ENCODE measurements at regions not wholly inside any gene's neighbourhood (a gene's known extent, or its start where the extent isn't known, plus 50 kb on each side); places are given as distances from the start of the nearest gene placed in this dataset.

- Histone ChIP-seq H3K36me3 (no peaks in the 10 kb centered on the region), H3F3A (ENCODE audit: low read depth) (no peaks in the 10 kb centered on the region), H3K4me3 (no peak overlapping the region), H2AFZ (replicated peaks) (no peak overlapping the region), H3K9ac (no peak overlapping the region), H3K4me1 (peaks cover 4% of the 10 kb centered on the region), H4K20me1 (ENCODE audit: low read depth) (no peaks in the 10 kb centered on the region), H3K27me3 (no peaks in the 10 kb centered on the region), H3K9me3 (ENCODE audit: low read depth) (no peaks in the 10 kb centered on the region), H3K4me2 (no peak overlapping the region), H3K79me2 (ENCODE audit: low read depth) (no peaks in the 10 kb centered on the region), H3K27ac (no peak overlapping the region)
- Mint-ChIP-seq H3K4me1 (peaks cover 15% of the 10 kb centered on the region), H3K4me3 (no peak overlapping the region), H3K36me3 (no peaks in the 10 kb centered on the region), H3K9me3 (peaks cover 2% of the 10 kb centered on the region), H3K27me3 (ENCODE audit: insufficient read depth, low read depth) (peaks cover 29% of the 10 kb centered on the region), H3K27ac (no peak overlapping the region)
- no peak for DNase-seq (ENCODE audit: low spot score)
- TF ChIP-seq CTCF (IDR thresholded peaks at IDR 0.05), result no peak
- no peak for TF ChIP-seq EZH2 (IDR thresholded peaks at IDR 0.05)
- no peak for TF ChIP-seq EZH2phosphoT487 (IDR thresholded peaks at IDR 0.05)
Measured at GRCh38 chr3:20396335-20396734, 210.3 kb upstream of the SGO1 start.

GRCh38 chr3:20395692-20396091 lies 209.7 kb upstream of the SGO1 start:
- TF ChIP-seq EZH2phosphoT487 (IDR thresholded peaks at IDR 0.05), result no peak
- TF ChIP-seq CTCF (IDR thresholded peaks at IDR 0.05), result no peak
- no peak for TF ChIP-seq EZH2 (IDR thresholded peaks at IDR 0.05)
- H3K79me2 ChIP-seq (ENCODE audit: low read depth), result no peaks in the 10 kb centered on the region
- H3K4me3 ChIP-seq, result no peak overlapping the region
- Mint-ChIP-seq H3K27ac (no peak overlapping the region), H3K36me3 (no peaks in the 10 kb centered on the region), H3K9me3 (peaks cover 2% of the 10 kb centered on the region), H3K4me1 (peaks cover 8% of the 10 kb centered on the region), H3K27me3 (ENCODE audit: insufficient read depth, low read depth) (peaks cover 29% of the 10 kb centered on the region), H3K4me3 (no peak overlapping the region)
- no peaks in the 10 kb centered on the region for H3K27me3 ChIP-seq
- H3K9me3 ChIP-seq (ENCODE audit: low read depth), result no peaks in the 10 kb centered on the region
- no peak overlapping the region for H3K4me2 ChIP-seq
- H4K20me1 ChIP-seq (ENCODE audit: low read depth), result no peaks in the 10 kb centered on the region
- DNase-seq (ENCODE audit: low spot score), result no peak
- peaks cover 4% of the 10 kb centered on the region for H3K4me1 ChIP-seq
- no peak overlapping the region for H3K9ac ChIP-seq
- no peak overlapping the region for H2AFZ ChIP-seq (replicated peaks)
- H3F3A ChIP-seq (ENCODE audit: low read depth), result no peaks in the 10 kb centered on the region
- H3K27ac ChIP-seq, result no peak overlapping the region
- no peaks in the 10 kb centered on the region for H3K36me3 ChIP-seq

GRCh38 chr3:20394243-20394642 lies 208.2 kb upstream of the SGO1 start:
- no peaks in the 10 kb centered on the region for H4K20me1 ChIP-seq (ENCODE audit: low read depth)
- H3K27ac Mint-ChIP-seq, result no peak overlapping the region
- H3K79me2 ChIP-seq (ENCODE audit: low read depth), result no peaks in the 10 kb centered on the region
- H3K9me3 Mint-ChIP-seq, result peaks cover 2% of the 10 kb centered on the region
- H3K27me3 Mint-ChIP-seq (ENCODE audit: insufficient read depth, low read depth), result peaks cover 29% of the 10 kb centered on the region
- no peaks in the 10 kb centered on the region for H3F3A ChIP-seq (ENCODE audit: low read depth)
- peaks cover 4% of the 10 kb centered on the region for H3K4me1 ChIP-seq
- no peak overlapping the region for H3K27ac ChIP-seq
- H3K4me1 Mint-ChIP-seq, result no peaks in the 10 kb centered on the region
- DNase-seq (ENCODE audit: low spot score), result peak; percentile 16
- H3K9me3 ChIP-seq (ENCODE audit: low read depth), result no peaks in the 10 kb centered on the region
- H3K36me3 ChIP-seq, result no peaks in the 10 kb centered on the region
- H3K4me2 ChIP-seq, result no peak overlapping the region
- H3K27me3 ChIP-seq, result no peaks in the 10 kb centered on the region
- H3K36me3 Mint-ChIP-seq, result no peaks in the 10 kb centered on the region
- H3K4me3 Mint-ChIP-seq, result no peak overlapping the region
- H3K4me3 ChIP-seq, result no peak overlapping the region
- peak overlapping the region; percentile 4 for H2AFZ ChIP-seq (replicated peaks)
- H3K9ac ChIP-seq, result no peak overlapping the region
- TF ChIP-seq EZH2 (IDR thresholded peaks at IDR 0.05), result no peak
- TF ChIP-seq EZH2phosphoT487 (IDR thresholded peaks at IDR 0.05), result no peak
- TF ChIP-seq CTCF (IDR thresholded peaks at IDR 0.05), result no peak
